GM23248 (cell line): ENCODE measurements at regions not wholly inside any gene's neighbourhood (a gene's known extent, or its start where the extent isn't known, plus 50 kb on each side); places are given as distances from the start of the nearest gene placed in this dataset.

ENCODE experiments used
- DNase-seq: peaks from one replicate; pipeline ENCODE4 v3.0.0-alpha.2; 2015
- H2AFZ ChIP-seq: fragments of 200-600 bp; sonication (generic); 2 replicates; pipeline ENCODE4 v1.6.1; 2016; ENCODE audit warnings: antibody characterized with exemption
- H3F3A ChIP-seq: fragments of 200-600 bp; sonication (generic); 2 replicates; pipeline ENCODE4 v1.6.1; 2016; ENCODE audit warnings: mild to moderate bottlenecking, antibody characterized with exemption, mixed run types; ENCODE audit not compliant: insufficient read depth
- H3K27ac ChIP-seq: fragments of 200-600 bp; sonication (generic); 2 replicates; pipeline ENCODE4 v1.5.1; 2016; ENCODE audit warnings: mild to moderate bottlenecking
- H3K27me3 ChIP-seq: fragments of 200-600 bp; sonication (generic); replicated peaks from 2 replicates; pipeline ENCODE4 v1.6.1; 2016; ENCODE audit warnings: mild to moderate bottlenecking; ENCODE audit not compliant: insufficient read depth
- H3K36me3 ChIP-seq: fragments of 200-600 bp; sonication (generic); 2 replicates; pipeline ENCODE4 v1.6.1; 2016; ENCODE audit warnings: low read depth, mild to moderate bottlenecking
- H3K4me1 ChIP-seq: fragments of 200-600 bp; sonication (generic); 2 replicates; pipeline ENCODE4 v1.6.1; 2016; ENCODE audit warnings: mild to moderate bottlenecking; ENCODE audit not compliant: insufficient read depth
- H3K4me2 ChIP-seq: fragments of 200-600 bp; sonication (generic); one replicate; pipeline ENCODE4 v1.6.1; 2016; ENCODE audit warnings: mild to moderate bottlenecking; ENCODE audit not compliant: unreplicated experiment
- H3K4me3 ChIP-seq: fragments of 200-600 bp; sonication (generic); 2 replicates; pipeline ENCODE4 v1.5.1; 2016; ENCODE audit warnings: mild to moderate bottlenecking
- H3K79me2 ChIP-seq: fragments of 200-600 bp; sonication (generic); 2 replicates; pipeline ENCODE4 v1.6.1; 2016; ENCODE audit warnings: mild to moderate bottlenecking; ENCODE audit not compliant: insufficient read depth
- H3K9ac ChIP-seq: fragments of 200-600 bp; sonication (generic); 2 replicates; pipeline ENCODE4 v1.6.1; 2016; ENCODE audit warnings: mild to moderate bottlenecking
- H3K9me2 ChIP-seq: fragments of 200-600 bp; sonication (generic); 2 replicates; pipeline ENCODE4 v1.6.1; 2016; ENCODE audit warnings: mixed run types, mild to moderate bottlenecking, moderate library complexity; ENCODE audit not compliant: insufficient read depth
- H3K9me3 ChIP-seq: fragments of 200-600 bp; sonication (generic); one replicate; pipeline ENCODE4 v1.6.1; 2017; ENCODE audit warnings: low read depth
- H4K20me1 ChIP-seq: fragments of 200-600 bp; sonication (generic); 2 replicates; pipeline ENCODE4 v1.6.0; 2016; ENCODE audit not compliant: insufficient read depth
- EZH2 ChIP-seq: fragments of 200-600 bp; sonication (generic); IDR thresholded peaks from 2 replicates; pipeline ENCODE4 v1.6.1; 2018; ENCODE audit warnings: antibody characterized with exemption, mild to moderate bottlenecking; ENCODE audit not compliant: insufficient read depth, poor library complexity, severe bottlenecking
- EZH2phosphoT487 ChIP-seq: fragments of 200-600 bp; sonication (generic); IDR thresholded peaks from 2 replicates; pipeline ENCODE4 v1.6.1; 2018; ENCODE audit warnings: antibody characterized with exemption, moderate library complexity, mild to moderate bottlenecking, low read depth; ENCODE audit not compliant: insufficient read depth
- WGBS, 2 experiments: methylation state at CpG; one replicate each; pipeline ENCODE4 v1.1.6; 2015 to 2017; ENCODE audit warnings: low lambda C conversion rate in 2 of 2, low coverage in 1 of 2; ENCODE audit errors: missing lambda C conversion rate in 2 of 2; 5-methylcytosine and 5-hydroxymethylcytosine counted together
- in situ Hi-C: fragments of 300-500 bp; cut with MboI; formaldehyde crosslinking; loops from 2 replicates; pipeline ENCODE4 v1.15.0; 2020

DNA sequence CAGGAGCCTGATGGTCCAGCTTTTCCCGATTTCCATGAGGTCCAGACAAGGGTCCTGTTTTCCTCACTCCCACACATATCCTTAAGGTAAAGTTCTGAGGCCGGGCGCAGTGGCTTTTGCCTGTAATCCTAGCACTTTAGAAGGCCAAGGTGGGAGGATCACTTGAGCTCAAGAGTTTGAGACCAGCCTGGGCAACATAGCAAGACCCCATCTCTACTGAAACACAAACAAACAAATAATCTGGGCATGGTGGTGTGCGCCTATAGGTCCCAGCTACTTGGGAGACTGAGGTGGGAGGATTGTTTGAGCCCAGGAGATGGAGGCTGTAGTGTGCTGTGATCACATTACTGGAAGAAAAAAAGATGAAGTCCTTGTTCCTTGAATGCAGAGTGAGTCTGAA lies 53.2 kb upstream of the IYD start:
- Histone ChIP-seq H3K27ac (no peak overlapping the region), H3K9ac (no peak overlapping the region), H3F3A (no peaks in the 10 kb centered on the region), H3K4me1 (no peaks in the 10 kb centered on the region), H2AFZ (no peak overlapping the region), H3K36me3 (no peaks in the 10 kb centered on the region), H3K9me3 (no peaks in the 10 kb centered on the region), H3K27me3 (no peaks in the 10 kb centered on the region), H4K20me1 (no peaks in the 10 kb centered on the region), H3K9me2 (no peaks in the 10 kb centered on the region), H3K79me2 (no peaks in the 10 kb centered on the region), H3K4me2 (no peak overlapping the region), H3K4me3 (no peak overlapping the region)
- WGBS, 2 experiments, result 76 to 85% methylated on average over 4 of the region's 4 CpGs
- DNase-seq, result no peak
- TF ChIP-seq EZH2phosphoT487 (no peak), EZH2 (no peak)
- in situ Hi-C loops, result no loop called here

- Histone ChIP-seq H2AFZ (no peak overlapping the region), H3K36me3 (no peaks in the 10 kb centered on the region), H3K9ac (no peak overlapping the region), H3K27me3 (no peaks in the 10 kb centered on the region), H3F3A (no peaks in the 10 kb centered on the region), H4K20me1 (no peaks in the 10 kb centered on the region), H3K9me2 (no peaks in the 10 kb centered on the region), H3K4me3 (no peak overlapping the region), H3K4me1 (no peaks in the 10 kb centered on the region), H3K79me2 (no peaks in the 10 kb centered on the region), H3K4me2 (no peak overlapping the region), H3K9me3 (no peaks in the 10 kb centered on the region), H3K27ac (no peak overlapping the region)
- DNase-seq, result no peak
- in situ Hi-C loops, result no loop called here
- WGBS, 2 experiments, result 88 to 100% methylated on average over 5 of the region's 5 CpGs
- TF ChIP-seq EZH2phosphoT487 (no peak), EZH2 (no peak)
Measured at GRCh38 chr6:150316936-150317335, 51.9 kb upstream of the IYD start.
